Stimulated activated CD4-positive, alpha-beta T cell treated with anti-CD3 and anti-CD28 coated beads, Interleukin-2, amount 100 ng/mL, for 24 hours (primary cell): ENCODE measurements at regions not wholly inside any gene's neighbourhood (a gene's known extent, or its start where the extent isn't known, plus 50 kb on each side); places are given as distances from the start of the nearest gene placed in this dataset.

ENCODE experiments used
- DNase-seq, 2 donors: peaks; one replicate each; pipeline ENCODE4 v3.0.0-alpha.2; 2020

GRCh38 chr21:25375675-25376074 lies 231.6 kb downstream of the MRPL39 start:
- DNase-seq, result no peak

- DNase-seq, result no peak
Observed at GRCh38 chr21:25373126-25374082, 233.9 kb downstream of the MRPL39 start.

GRCh38 chr21:25371841-25372425 lies 235.3 kb downstream of the MRPL39 start:
- DNase-seq, result no peak

- peak in 1 of 2 donors; percentile 21 for DNase-seq
Observed at GRCh38 chr21:25370311-25370744, 237.0 kb downstream of the MRPL39 start.

GRCh38 chr21:25369524-25370300 lies 237.6 kb downstream of the MRPL39 start:
- DNase-seq, result no peak

GRCh38 chr21:25368531-25368930 lies 238.8 kb downstream of the MRPL39 start:
- DNase-seq, result no peak

GRCh38 chr21:25366116-25366515 lies 241.2 kb downstream of the MRPL39 start:
- DNase-seq, result no peak

- DNase-seq, result no peak
Observed at GRCh38 chr21:25362375-25363267, 244.7 kb downstream of the MRPL39 start.

GRCh38 chr21:25361765-25362164 lies 245.5 kb downstream of the MRPL39 start:
- no peak for DNase-seq

GRCh38 chr21:25361097-25361496 lies 246.2 kb downstream of the MRPL39 start:
- DNase-seq, result no peak

GRCh38 chr21:25360593-25360992 lies 246.7 kb downstream of the MRPL39 start:
- no peak for DNase-seq

GRCh38 chr21:25359724-25360123 lies 247.6 kb downstream of the MRPL39 start:
- no peak for DNase-seq

GRCh38 chr21:25350056-25350455 lies 257.2 kb downstream of the MRPL39 start:
- peak; percentile 39 to 69 for DNase-seq

- no peak for DNase-seq
Observed at GRCh38 chr21:25343774-25344545, 263.3 kb downstream of the MRPL39 start.

- DNase-seq, result no peak
Observed at GRCh38 chr21:25342816-25343215, 264.5 kb downstream of the MRPL39 start.

- DNase-seq, result no peak
Observed at GRCh38 chr21:25341981-25342380, 265.3 kb downstream of the MRPL39 start.

- no peak for DNase-seq
Observed at GRCh38 chr21:25338415-25338814, 268.9 kb downstream of the MRPL39 start.

- DNase-seq, result no peak
Observed at GRCh38 chr21:25334046-25334730, 273.1 kb downstream of the MRPL39 start.

GRCh38 chr21:25331286-25331685 lies 276.0 kb downstream of the MRPL39 start:
- DNase-seq, result no peak

GRCh38 chr21:25330266-25330665 lies 277.0 kb downstream of the MRPL39 start:
- DNase-seq, result no peak
